Suprapubic skin (tissue), 4 donors: ENCODE measurements at regions not wholly inside any gene's neighbourhood (a gene's known extent, or its start where the extent isn't known, plus 50 kb on each side); places are given as distances from the start of the nearest gene placed in this dataset.

Source experiments
- DNase-seq, 2 donors: peaks; one replicate each; pipeline ENCODE4 v3.0.0-alpha.2; 2019; ENCODE audit warnings: low spot score in 2 of 2
- H3K27ac ChIP-seq: fragments of 200-600 bp; sonication (generic); one replicate; pipeline ENCODE4 v1.5.1; 2019
- H3K27me3 ChIP-seq: fragments of 200-600 bp; sonication (generic); one replicate; pipeline ENCODE4 v1.5.1; 2019
- H3K36me3 ChIP-seq: fragments of 200-600 bp; sonication (generic); one replicate; pipeline ENCODE4 v1.5.1; 2019
- H3K4me1 ChIP-seq: fragments of 200-600 bp; sonication (generic); one replicate; pipeline ENCODE4 v1.5.1; 2019
- H3K4me3 ChIP-seq: fragments of 200-600 bp; sonication (generic); one replicate; pipeline ENCODE4 v1.5.1; 2019; ENCODE audit warnings: mild to moderate bottlenecking
- H3K9me3 ChIP-seq: fragments of 200-600 bp; sonication (generic); one replicate; pipeline ENCODE4 v1.5.1; 2019
- CTCF ChIP-seq, 2 donors: fragments of 200-600 bp in 1 of 2; fragments of 450-650 bp in 1 of 2; sonication (generic) in 1 of 2; IDR thresholded peaks; one replicate each; pipeline ENCODE4 v1.5.1; 2016 to 2019; ENCODE audit warnings: antibody characterized with exemption in 2 of 2, mild to moderate bottlenecking in 1 of 2, moderate library complexity in 1 of 2
- EP300 ChIP-seq: sonication (generic); formaldehyde crosslinking; IDR thresholded peaks from one replicate; pipeline ENCODE4 v1.6.1; 2017; ENCODE audit warnings: antibody characterized with exemption
- POLR2A ChIP-seq, 2 donors: fragments of 450-650 bp; IDR thresholded peaks; one replicate each; pipeline ENCODE4 v1.6.1; 2017; ENCODE audit warnings: antibody characterized with exemption in 2 of 2, mild to moderate bottlenecking in 2 of 2, moderate library complexity in 2 of 2
- POLR2AphosphoS5 ChIP-seq, 3 donors: sonication (generic); formaldehyde crosslinking; IDR thresholded peaks; one replicate each; pipeline ENCODE4 v1.6.1; 2017; ENCODE audit warnings: antibody characterized with exemption in 3 of 3
- WGBS: methylation state at CpG from one replicate; pipeline ENCODE4 v1.1.5; 2018; 5-methylcytosine and 5-hydroxymethylcytosine counted together

- no peaks in the 10 kb centered on the region for H3K4me1 ChIP-seq
- no peaks in the 10 kb centered on the region for H3K36me3 ChIP-seq
- no peaks in the 10 kb centered on the region for H3K27me3 ChIP-seq
- no peaks in the 10 kb centered on the region for H3K9me3 ChIP-seq
- TF ChIP-seq CTCF (IDR thresholded peaks at IDR 0.05) (no peak), POLR2AphosphoS5 (IDR thresholded peaks at IDR 0.05) (no peak), EP300 (no peak), POLR2A (IDR thresholded peaks at IDR 0.05) (no peak)
- H3K27ac ChIP-seq: no peak overlapping the region
- no peak for DNase-seq
- no peak overlapping the region for H3K4me3 ChIP-seq
Measured at GRCh38 chr4:125072269-125072668, 242.5 kb upstream of the FAT4 start.

- no peaks in the 10 kb centered on the region for H3K27me3 ChIP-seq
- H3K4me1 ChIP-seq: no peaks in the 10 kb centered on the region
- TF ChIP-seq EP300 (no peak), CTCF (IDR thresholded peaks at IDR 0.05) (no peak), POLR2A (IDR thresholded peaks at IDR 0.05) (no peak), POLR2AphosphoS5 (IDR thresholded peaks at IDR 0.05) (no peak)
- no peak overlapping the region for H3K27ac ChIP-seq
- H3K36me3 ChIP-seq: no peaks in the 10 kb centered on the region
- DNase-seq: no peak
- H3K9me3 ChIP-seq: no peaks in the 10 kb centered on the region
- H3K4me3 ChIP-seq: no peak overlapping the region
Measured at GRCh38 chr4:125070861-125071260, 243.9 kb upstream of the FAT4 start.

- 64% methylated on average over 7 of the region's 7 CpGs for WGBS
Measured at GRCh38 chr4:125062115-125063050, 252.4 kb upstream of the FAT4 start.

GRCh38 chr4:125060376-125060775 lies 254.4 kb upstream of the FAT4 start:
- Histone ChIP-seq H3K36me3 (no peaks in the 10 kb centered on the region), H3K27ac (no peak overlapping the region), H3K9me3 (no peaks in the 10 kb centered on the region), H3K4me1 (no peaks in the 10 kb centered on the region), H3K27me3 (no peaks in the 10 kb centered on the region), H3K4me3 (no peak overlapping the region)
- WGBS: 95% methylated on average over 2 of the region's 2 CpGs
- no peak for DNase-seq
- TF ChIP-seq POLR2AphosphoS5 (IDR thresholded peaks at IDR 0.05) (no peak), POLR2A (IDR thresholded peaks at IDR 0.05) (no peak), EP300 (no peak), CTCF (IDR thresholded peaks at IDR 0.05) (no peak)

More at GRCh38 chr4:125062115-125063050, 252.4 kb upstream of the FAT4 start:
- TF ChIP-seq POLR2AphosphoS5 (IDR thresholded peaks at IDR 0.05): no peak
- TF ChIP-seq POLR2A (IDR thresholded peaks at IDR 0.05): no peak
- TF ChIP-seq EP300: no peak
- TF ChIP-seq CTCF (IDR thresholded peaks at IDR 0.05): no peak
- Histone ChIP-seq H3K4me1 (no peaks in the 10 kb centered on the region), H3K4me3 (no peak overlapping the region), H3K27me3 (no peaks in the 10 kb centered on the region), H3K9me3 (no peaks in the 10 kb centered on the region), H3K36me3 (no peaks in the 10 kb centered on the region), H3K27ac (no peak overlapping the region)
- no peak for DNase-seq

- no peaks in the 10 kb centered on the region for H3K27me3 ChIP-seq
- WGBS: 51% methylated on average over 1 of the region's 1 CpG
- no peaks in the 10 kb centered on the region for H3K36me3 ChIP-seq
- no peak overlapping the region for H3K4me3 ChIP-seq
- H3K9me3 ChIP-seq: no peaks in the 10 kb centered on the region
- DNase-seq: no peak
- no peaks in the 10 kb centered on the region for H3K4me1 ChIP-seq
- H3K27ac ChIP-seq: no peak overlapping the region
- TF ChIP-seq EP300: no peak
- TF ChIP-seq POLR2A (IDR thresholded peaks at IDR 0.05): no peak
- no peak for TF ChIP-seq POLR2AphosphoS5 (IDR thresholded peaks at IDR 0.05)
- TF ChIP-seq CTCF (IDR thresholded peaks at IDR 0.05): no peak
Measured at GRCh38 chr4:125049711-125050110, 265.0 kb upstream of the FAT4 start.
